ENCODE measurements at regions not wholly inside any gene's neighbourhood (a gene's known extent, or its start where the extent isn't known, plus 50 kb on each side); places are given as distances from the start of the nearest gene placed in this dataset.

DNA sequence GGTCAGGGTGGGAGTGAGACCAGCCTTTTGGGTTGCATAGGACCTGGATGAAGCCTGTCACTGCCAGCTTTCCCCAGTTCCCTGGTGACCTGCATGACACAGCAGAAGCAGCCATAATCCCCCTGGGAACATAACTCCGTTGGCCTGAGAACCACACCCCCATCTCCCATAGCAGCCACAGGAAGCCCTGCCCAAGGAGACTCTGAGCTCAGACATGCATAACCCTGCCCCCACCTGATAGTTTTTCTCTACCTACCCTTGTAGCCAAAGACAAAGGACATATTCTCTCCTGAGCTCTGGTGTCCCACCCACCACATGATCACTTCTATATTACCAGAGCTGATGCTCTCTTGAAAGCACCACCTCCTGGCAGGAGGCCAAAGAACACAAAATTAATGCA lies 413.5 kb upstream of the HTR2A start:
- no peak for DNase-seq

DNA sequence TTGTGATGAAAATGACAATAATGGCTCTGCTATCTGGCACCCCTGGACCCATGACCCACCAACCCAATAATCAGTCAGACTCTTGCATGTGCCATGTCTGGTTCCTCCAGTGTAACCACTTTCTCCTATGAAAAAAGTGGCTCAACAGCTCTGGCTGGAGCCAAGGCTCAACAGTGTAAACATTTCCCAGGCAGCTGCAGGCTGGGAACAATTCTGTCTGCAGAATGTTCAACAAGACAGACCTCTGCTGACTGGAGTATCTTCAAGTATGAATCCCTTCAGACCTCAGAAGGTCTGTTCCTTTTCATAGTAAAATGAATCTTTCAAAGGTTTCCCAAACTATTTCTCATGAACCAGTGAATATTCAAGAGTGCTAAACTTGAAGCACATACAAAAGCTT lies 410.1 kb upstream of the HTR2A start:
- no peak for DNase-seq

DNA sequence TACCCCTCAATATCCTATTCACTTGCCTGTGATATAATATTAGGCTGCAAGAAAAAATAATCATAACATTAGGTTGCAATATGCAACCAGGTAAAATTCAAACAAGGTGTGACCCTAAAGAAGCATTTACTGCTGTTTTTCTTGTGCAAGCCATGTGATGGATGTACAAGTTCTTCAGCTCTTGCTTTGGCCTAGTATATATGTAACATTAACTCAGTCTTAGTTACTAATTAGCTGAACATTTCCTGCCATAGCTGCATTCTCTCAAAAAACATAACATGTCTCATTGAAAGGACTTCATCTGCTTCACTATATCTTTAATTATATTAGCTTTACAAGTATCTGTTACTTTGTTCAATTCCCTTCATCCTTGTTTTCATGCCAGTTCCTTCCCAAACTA lies 406.8 kb upstream of the HTR2A start:
- no peak for DNase-seq

DNA sequence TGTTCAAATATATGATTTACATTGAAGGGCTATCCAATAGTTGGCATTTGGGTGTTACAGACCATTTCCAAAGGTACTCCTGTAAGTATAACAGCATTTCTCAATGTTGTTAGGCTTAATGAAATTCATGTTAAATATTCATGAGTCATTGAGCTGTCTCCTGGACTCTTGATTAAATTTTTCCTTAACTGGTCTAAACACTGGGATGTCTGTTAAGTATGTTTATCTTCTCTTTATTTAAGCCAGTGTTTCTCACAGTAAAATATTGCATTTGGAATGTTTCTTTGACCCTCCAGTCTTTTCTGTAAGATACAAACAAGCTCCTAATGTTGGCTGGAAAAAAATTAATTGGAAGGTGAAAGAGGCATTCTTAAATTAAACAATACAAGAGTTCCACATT lies 402.5 kb upstream of the HTR2A start:
- no peak for DNase-seq

DNA sequence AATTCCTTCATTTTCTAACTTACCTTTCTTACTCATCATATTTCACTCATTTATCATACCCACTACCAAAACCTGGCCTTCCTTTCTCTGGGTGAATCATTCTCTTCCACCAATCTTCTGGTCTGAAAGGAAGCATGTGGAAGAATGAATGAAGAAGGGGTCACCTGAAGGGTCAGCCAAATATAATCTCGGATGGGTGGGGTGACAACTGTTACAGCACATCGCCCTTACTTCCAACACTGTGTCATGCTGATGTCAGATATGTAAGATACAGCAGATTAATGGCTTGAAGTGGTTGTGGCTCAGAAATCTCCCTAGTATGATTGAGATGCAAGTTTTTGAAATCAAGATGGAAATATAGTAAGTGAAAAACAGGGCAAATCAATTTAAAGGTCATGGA lies 401.7 kb upstream of the HTR2A start:
- DNase-seq: no peak

DNA sequence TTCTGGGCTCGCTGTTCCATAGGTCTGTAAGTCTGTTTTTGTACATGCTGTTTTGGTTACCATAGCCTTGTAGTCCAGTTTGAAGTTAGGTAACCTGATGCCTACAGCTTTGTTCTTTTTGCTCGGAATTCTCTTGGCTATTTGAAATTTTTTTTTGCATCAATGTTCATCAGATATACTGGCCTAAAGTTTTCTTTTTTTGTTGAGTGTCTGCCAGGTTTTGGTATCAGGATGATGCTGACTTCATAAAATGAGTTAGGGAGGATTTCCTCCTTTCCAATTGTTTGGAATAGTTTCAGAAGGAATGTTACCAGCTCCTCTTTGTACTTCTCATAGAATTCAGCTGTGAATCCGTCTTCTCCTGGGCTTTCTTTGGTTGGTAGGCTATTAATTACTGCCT lies 397.8 kb upstream of the HTR2A start:
- no peak for DNase-seq

DNA sequence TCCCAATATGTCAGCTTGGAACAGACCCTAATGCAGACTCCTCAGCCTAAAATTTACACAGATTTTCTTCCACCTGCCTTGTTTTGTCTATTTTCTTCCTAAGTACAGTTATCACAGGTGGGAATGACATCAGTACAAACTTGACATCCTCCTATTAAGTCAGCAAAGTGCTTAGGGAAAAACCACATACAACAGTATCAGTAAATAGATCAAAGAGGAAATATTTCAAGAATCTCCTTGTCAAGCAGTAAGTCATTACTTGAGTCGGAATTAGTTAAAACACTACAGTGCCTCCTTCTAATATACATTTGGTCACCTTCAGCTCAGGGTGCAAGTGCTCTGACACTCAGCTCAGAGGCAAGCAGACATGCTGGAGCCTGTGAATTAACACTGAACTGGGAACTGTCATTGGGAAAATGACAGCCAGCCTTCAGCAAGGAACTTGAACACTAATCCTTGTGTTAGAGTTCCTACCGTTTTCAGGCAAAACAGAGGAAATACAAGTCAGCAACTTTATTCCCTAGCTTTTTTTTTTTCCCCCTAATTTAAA lies 394.3 kb upstream of the HTR2A start:
- DNase-seq: no peak

DNA sequence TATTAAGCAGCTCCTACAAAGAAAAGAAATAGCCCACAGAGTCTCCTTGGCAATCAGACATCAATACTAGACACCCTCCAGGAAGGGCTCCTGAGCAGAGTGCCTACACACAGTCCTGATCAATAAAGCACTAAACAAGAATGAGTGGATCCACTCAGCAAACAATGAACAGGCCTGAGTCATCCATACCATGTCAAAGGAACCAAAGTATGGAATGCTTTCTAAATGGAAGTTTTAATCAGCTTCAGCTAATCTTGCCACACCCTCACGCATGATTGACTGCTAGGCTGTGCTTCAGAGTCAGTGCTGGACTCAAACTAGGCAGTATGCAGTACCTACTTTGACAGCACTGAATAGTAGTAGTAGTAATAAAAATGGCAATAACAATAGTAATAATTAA lies 392.7 kb upstream of the HTR2A start:
- DNase-seq: no peak

DNA sequence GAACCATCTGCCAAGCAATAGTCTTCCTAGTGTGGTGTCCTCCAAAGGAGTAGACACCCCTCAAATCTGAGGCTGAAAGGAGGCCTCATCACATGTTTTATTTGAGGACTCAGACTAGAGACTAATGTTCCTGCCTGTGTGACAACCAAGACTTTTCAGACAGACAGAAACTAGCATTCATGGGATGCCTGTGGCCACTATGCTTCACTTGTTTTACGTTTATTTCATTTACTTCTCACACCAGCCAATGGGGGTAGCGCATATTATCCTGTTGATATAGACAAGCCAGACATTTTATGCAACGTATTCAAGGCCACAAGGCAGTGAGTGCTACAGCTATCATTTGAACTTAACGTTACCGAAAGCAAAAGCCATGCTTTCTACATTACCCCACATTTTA lies 391.7 kb upstream of the HTR2A start:
- no peak for DNase-seq

DNA sequence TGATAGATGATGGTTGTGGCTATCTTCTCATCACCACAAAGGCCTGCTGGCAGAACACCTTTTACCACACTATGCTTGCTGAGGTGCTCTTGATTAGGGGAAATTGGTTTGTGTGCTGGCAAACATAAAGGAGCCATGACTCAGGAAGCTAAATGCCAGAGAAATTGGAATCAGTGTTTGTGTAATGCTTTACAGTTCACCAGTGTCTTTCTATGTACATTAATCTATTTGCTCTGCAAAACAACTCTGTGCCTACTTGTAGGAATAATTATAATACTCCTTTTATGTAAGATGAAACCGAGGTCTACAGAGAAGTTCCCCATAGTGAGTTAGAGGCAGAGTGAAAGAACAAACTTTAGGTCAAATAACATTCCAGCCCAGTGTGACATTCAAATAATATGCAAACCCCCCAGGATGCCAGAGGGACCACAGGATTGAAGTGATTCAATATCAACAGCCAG lies 390.5 kb upstream of the HTR2A start:
- no peak for DNase-seq

DNA sequence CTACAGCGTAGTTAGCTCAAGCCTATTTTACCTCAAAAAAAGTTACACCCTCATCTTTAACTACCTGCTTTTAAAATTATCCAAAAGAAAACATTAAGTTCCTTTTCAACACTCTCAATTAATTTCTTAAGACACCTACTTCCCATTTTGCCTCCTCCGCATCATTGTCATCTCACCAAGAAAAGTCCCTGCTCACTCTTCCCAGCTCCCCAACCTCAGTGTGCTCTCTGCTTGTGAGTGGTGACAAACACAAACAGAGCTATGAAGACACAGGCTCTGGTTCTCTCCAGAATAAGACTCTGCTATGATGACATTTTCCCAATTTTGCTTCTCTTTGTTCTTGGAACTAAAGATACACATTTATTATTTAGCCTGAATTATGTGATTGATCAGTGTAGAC lies 385.1 kb upstream of the HTR2A start:
- no peak for DNase-seq

DNA sequence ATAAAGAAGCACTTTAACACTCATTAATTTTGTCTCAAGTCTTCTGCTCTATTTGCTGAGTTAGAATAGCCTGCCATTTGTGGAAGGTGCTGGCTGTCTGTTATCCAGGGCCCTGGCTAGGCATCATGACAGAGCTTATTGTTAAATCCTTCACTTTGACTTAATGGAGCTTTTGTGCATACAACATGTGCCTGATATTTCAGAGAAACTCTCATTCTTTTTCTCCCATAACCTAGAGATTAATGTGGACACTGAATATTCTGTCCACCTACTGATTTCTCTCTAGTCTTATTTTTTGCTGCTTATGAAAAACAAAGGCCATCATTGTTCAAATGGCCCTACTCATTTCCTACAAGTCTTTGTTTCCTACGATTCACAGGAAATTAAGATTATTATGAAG lies 383.1 kb upstream of the HTR2A start:
- no peak for DNase-seq

DNA sequence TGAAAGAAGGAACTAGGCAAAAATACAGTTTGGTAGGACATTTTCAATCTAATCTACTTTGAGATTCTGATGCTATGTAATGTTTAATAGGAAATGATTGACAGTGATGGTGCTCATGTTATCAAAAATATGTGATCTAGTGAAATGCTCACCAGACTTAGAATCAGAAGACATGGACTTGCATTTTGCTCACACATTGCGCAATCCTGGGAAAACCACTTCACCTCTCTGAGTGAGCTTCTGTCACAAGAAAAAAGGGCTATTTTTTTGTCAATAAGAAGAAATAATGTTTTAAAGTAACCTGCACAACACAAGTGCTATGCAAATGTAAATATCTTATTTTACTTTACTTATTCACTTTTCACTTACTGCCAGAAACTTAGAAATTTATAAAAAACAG lies 380.9 kb upstream of the HTR2A start:
- no peak for DNase-seq

DNA sequence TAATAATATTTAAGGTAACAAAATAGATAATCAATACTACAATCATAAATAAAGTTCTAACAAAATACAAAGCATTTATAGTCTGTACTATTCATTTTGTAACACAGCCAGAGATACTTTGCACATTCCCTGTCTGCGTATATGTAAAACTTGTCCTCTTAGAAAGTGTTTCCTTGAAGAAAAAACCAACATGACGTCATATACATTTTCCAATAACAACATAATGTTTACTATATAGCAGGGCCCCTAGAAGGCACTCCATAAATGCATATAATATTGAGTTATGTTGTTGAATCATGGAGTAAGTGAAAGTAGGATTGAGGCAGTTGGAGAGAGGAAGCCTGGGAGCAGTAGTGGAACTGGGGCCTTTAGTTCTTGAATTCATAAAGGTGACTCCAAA lies 371.4 kb upstream of the HTR2A start:
- DNase-seq: no peak

DNA sequence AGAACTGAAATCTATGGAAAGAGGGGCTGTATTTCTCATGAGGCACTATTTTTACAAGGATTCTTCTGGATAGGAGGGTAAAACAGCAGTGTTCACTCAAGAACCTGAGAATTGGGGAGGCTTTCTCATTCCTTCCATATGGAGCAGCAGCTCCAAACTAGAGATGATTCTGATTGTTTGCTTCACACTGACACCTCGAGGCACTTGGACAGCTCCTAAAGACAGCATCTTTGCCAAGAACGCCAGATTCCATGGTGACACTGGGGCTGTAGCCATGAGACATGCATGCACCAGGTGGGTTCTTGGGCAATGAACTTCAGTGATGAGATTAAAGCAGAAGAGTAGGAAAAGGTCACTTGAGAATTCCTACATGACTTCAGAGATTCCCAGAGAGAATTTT lies 361.5 kb upstream of the HTR2A start:
- DNase-seq: no peak

DNA sequence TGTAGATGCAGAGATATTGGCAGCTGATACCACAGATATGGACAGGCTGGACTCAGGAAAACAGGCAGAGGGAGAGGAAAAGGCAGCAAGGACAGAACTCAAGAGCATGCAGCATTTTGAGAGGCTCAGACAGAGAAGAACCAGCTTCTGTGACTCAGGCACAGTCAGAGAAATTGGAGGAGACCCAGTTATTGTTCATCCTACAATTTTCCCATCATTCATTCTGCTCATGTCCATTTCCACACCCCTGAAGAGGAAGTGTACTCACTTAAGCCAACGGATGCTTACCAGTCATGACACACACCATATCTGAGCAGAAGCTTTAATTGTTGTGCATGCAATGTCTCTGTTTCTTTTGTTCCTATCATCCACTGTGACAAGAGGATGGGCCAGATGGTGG lies 359.8 kb upstream of the HTR2A start:
- no peak for DNase-seq

DNA sequence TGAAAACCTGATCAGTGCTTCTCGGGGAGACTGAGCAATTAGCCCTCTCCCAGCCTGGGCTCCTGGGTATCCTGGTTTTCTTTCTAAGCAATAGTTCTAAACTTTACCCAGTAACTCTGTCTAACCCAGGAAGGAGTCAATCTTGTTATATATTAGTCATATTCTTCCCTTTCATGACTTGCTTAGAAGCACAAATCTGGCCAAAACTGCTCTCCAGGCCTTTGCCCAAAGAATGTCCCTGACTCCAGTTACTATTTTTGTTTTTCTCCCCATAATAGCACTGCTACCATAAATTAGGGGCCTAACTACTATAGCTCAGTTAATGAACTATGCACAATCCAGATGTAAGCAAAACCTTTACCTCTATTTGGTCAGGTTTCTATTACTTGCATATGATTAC lies 355.8 kb upstream of the HTR2A start:
- no peak for DNase-seq

DNA sequence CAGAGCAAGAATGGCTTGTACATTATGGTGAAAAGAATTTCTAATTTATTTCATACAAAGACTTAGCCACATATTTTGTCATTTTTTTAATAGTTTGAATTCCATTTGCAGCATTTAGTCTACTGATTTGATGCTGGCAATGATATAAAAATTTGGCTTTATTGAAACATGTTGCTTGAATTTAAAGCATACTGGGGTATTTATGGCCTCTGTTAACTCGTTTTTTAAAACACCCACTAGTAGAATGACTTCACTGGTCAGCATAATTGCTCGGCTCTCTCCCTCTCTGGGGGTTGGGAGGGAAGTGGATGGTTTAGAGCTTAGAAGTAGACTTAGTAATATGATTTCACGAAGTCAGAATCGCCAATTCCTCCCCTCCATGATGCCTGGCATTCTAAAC lies 354.9 kb upstream of the HTR2A start:
- DNase-seq: no peak

DNA sequence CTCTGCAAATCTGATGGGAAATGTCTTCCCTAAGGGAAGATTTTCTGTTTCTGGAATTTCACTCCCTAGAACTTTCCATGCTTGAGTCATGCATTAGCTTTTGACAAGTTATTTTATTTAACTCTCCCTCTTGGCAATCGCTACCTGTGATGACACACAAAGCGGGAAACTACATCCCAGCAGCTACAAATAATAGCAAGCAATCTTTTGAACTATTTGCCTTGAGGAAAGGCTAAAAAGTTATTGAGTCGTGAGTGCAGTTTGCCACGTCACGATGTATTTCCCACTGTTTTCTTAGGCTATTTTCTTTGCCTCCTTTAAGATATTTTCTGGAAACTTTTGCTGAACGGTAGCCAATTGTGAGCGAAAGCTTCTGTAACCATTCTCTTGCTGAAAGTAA lies 353.3 kb upstream of the HTR2A start:
- no peak for DNase-seq

DNA sequence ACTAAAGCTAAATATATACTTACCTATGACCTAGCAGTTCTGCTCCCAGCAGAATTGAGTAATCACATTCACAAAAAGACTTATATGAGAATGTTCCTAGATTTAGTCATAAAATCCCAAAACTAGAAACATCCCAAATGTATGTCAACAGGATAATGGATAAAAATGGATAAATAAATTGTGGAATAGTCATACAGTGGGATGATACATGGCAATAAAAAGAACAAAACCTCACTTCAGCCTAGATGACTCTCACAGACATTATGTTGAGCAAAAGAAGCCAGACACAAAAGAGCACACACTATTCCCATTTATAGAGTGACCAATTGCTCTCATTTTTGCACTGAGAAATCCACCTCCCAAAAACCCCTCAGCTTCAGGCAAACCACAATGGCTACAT lies 352.4 kb upstream of the HTR2A start:
- no peak for DNase-seq

DNA sequence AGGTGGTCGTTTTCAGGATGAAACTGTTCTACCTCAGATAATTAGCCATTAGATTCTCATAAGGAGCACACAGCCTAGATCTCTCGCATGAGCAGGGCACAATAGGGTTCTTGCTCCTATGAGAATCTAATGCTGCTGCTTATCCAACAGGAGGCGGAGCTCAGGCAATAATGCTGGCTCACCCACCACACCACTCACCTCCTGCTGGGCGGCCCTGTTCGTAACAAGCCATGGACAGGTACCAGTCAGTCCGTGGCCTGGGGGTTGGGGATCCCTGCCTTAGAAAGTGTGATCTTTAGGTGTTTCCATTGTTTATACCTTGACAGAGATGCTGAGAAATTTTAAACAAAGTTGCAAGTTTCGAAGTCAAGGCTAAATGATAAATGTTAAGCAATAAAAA lies 344.6 kb upstream of the HTR2A start:
- DNase-seq: no peak

DNA sequence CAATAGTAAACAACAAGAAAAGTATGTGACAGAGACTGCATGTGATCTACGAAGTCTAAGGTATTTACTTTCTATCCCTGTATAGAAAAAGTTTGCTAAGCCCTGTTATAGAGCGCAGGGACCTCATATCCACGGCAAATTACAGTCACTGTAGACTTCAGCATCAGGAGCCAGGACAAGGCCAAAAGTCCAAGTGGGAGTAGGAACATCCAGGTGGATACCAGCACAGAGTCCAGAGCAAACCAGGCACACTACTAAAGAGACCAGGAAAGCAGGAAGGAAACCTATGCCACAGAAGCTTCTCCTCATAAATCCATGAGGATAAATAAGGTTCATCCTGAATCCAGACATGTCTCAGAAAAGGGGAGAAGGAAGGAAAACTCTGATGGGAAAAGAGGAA lies 342.2 kb upstream of the HTR2A start:
- no peak for DNase-seq

DNA sequence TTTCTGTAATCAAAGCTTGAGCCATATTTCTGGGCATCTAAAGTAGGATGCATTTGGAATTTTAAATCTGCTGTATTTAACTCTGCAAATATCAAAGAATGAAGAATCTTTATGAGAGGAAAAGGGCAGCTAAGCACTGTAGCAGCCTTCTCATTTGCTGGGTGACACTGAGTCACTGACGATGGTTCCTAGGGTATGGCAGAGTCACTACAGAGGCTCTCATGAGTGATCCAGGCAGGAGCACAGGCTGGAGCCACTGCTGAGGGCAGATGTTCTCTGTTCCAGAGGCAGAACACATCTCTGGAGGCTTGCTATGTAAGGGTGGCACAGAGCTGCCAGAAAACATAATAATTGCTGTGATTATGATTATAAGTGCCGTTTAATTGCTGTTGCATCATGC lies 340.7 kb upstream of the HTR2A start:
- DNase-seq: no peak

DNA sequence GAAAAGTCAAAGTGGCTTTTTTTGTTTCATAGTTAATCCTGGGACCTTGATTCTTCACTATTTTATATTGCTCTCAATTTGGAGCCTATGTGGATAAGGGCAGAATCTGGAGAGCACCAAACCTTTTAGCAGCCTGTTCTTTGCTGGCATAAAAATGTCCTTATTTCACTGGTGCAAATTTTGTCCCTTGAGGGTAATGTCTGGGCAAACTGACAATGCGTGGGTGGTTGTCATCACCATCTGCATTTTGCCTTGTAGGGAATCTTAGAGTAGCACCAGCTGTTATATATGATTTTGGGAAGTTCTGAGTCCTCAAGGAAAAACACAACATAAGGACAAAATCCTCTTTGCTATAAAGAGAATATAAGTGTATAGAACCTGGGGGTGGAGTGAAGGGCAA lies 336.9 kb upstream of the HTR2A start:
- no peak for DNase-seq

DNA sequence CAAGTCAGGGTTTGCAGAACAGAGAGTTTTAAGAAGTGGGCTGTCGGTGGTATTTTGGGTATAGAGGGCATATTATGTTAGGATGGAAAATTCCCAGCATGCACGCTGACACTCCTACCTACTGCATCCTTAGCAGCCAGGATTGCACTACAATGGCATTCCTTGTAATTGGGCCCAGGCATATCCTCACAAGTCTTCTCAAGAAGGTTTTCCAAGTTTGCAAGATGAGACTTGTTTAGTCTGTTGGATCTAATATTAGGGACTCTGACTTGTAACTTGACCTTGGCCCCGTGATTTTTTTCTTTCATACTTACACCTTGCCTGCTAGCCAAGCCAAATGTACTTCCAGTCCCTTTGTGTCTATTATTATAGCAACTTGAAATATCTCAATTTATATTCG lies 335.7 kb upstream of the HTR2A start:
- no peak for DNase-seq

DNA sequence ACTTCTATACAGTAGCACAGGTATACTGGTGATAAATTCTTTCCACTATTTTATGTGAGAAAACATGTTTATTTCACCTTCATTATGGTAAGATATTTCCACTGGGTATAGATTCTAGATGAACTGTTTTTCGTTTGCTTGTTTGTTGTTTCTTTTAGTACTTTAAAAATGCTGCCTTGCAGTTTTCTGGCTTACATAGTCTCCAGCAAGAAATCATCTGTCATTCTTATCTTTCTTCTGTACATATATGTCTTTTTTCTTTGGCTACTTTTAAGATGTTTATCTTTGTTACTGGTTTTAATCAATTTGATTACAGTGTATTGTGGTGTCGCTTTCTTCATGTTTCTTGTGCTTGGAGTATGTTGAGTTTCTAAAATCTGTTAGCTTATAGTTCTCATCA lies 333.3 kb upstream of the HTR2A start:
- DNase-seq: no peak
